ENCODE measurements at regions not wholly inside any gene's neighbourhood (a gene's known extent, or its start where the extent isn't known, plus 50 kb on each side); places are given as distances from the start of the nearest gene placed in this dataset.

GRCh38 chr1:243970077-243970476, 81.0 kb upstream of the ZBTB18 start (continued):
- no peak for TF ChIP-seq ZNF770 (CRISPR knock-in tag; IDR thresholded peaks at IDR 0.05)
- no peak for TF ChIP-seq YY1 (IDR thresholded peaks at IDR 0.05; ENCODE audit: insufficient read depth, insufficient replicate concordance, low read depth, low read length)
- no peak for TF ChIP-seq ZC3H4 (CRISPR knock-in tag; IDR thresholded peaks at IDR 0.05; ENCODE audit: borderline replicate concordance)
- TF ChIP-seq NONO (IDR thresholded peaks at IDR 0.05): no peak
- no peak for TF ChIP-seq NONO (CRISPR knock-in tag; conservative IDR thresholded peaks at IDR 0.05)
- TF ChIP-seq ZNF136 (CRISPR knock-in tag; IDR thresholded peaks at IDR 0.05; ENCODE audit: low read depth): no peak
- TF ChIP-seq YEATS2 (CRISPR knock-in tag; IDR thresholded peaks at IDR 0.05; ENCODE audit: borderline replicate concordance): no peak
- no peak for TF ChIP-seq SMC3 (IDR thresholded peaks at IDR 0.05; ENCODE audit: low read length)
- TF ChIP-seq, protein P1, sequence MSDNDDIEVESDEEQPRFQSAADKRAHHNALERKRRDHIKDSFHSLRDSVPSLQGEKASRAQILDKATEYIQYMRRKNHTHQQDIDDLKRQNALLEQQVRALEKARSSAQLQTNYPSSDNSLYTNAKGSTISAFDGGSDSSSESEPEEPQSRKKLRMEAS (IDR thresholded peaks at IDR 0.05): no peak
- TF ChIP-seq RFX3 (CRISPR knock-in tag; IDR thresholded peaks at IDR 0.05): no peak
- no peak for TF ChIP-seq CHD4 (IDR thresholded peaks at IDR 0.05; ENCODE audit: borderline replicate concordance, low read length)
- TF ChIP-seq ATF7-NPFF (CRISPR knock-in tag; IDR thresholded peaks at IDR 0.05; ENCODE audit: low read depth): no peak
- TF ChIP-seq ZNF747 (CRISPR knock-in tag; IDR thresholded peaks at IDR 0.05; ENCODE audit: borderline replicate concordance): no peak

GRCh38 chr1:243968413-243968812, 82.7 kb upstream of the ZBTB18 start:
- Histone ChIP-seq H2AFZ (ENCODE audit: low read length) (no peak overlapping the region), H3K79me2 (ENCODE audit: insufficient read depth, low read length) (no peaks in the 10 kb centered on the region), H3K27ac (ENCODE audit: extremely low read length, insufficient read depth, low read length) (no peak overlapping the region), H3K9me3 (ENCODE audit: low read length) (no peaks in the 10 kb centered on the region), H3K4me3 (replicated peaks in 1 of 3; ENCODE audit: insufficient read depth in 1 of 3, low read depth in 2 of 3, low read length in 3 of 3) (no peak overlapping the region), H3K4me2 (ENCODE audit: low read depth, low read length) (no peak overlapping the region), H3K27me3 (ENCODE audit: control insufficient read depth in 1 of 2, insufficient read depth in 2 of 2, low read length in 2 of 2) (peaks cover 0 to 22% of the 10 kb centered on the region in 2 experiments; a peak in 3 of 5 replicates), H4K20me1 (ENCODE audit: insufficient read depth, low read length) (no peaks in the 10 kb centered on the region), H3K9ac (ENCODE audit: insufficient read depth, low read depth, low read length) (no peak overlapping the region), H3K36me3 (replicated peaks in 1 of 2; ENCODE audit: control insufficient read depth in 1 of 2, insufficient read depth in 2 of 2, low read length in 2 of 2) (no peaks in the 10 kb centered on the region), H3K4me1 (ENCODE audit: insufficient read depth, low read length) (no peaks in the 10 kb centered on the region)
- ChIA-PET POLR2A (no interaction called here), CTCF (ENCODE audit: low intra/inter-chr PET ratio, low total read pairs) (no interaction called here)
- intact Hi-C loops (cut with micrococcal nuclease; ENCODE audit: unreplicated experiment): no loop called here
- TF ChIP-seq ERF (CRISPR knock-in tag; IDR thresholded peaks at IDR 0.05) (no peak), FOXK1 (CRISPR knock-in tag; IDR thresholded peaks at IDR 0.05; ENCODE audit: borderline replicate concordance, low read depth) (no peak), KDM6A (CRISPR knock-in tag; IDR thresholded peaks at IDR 0.05; ENCODE audit: low read depth) (no peak)
- FAIRE-seq (no peak), ATAC-seq (no peak), DNase-seq (ENCODE audit: low spot score) (no peak)
- 6% methylated on average over 5 of the region's 5 CpGs for WGBS (ENCODE audit: low lambda C conversion rate)
- BruUV-seq (replicated peaks): no TSS peak
- in situ Hi-C loops (cut with HindIII; ENCODE audit: extremely low pct_ligation_motif_present, low pct_unique_long_range_greater_than_20kb): no loop called here

Data from HepG2 (cell line).